HEK293 (cell line): ENCODE measurements at regions not wholly inside any gene's neighbourhood (a gene's known extent, or its start where the extent isn't known, plus 50 kb on each side); places are given as distances from the start of the nearest gene placed in this dataset.

ENCODE experiments used
- CTCF ChIA-PET: fragments of 350-600 bp; formaldehyde crosslinking; extraction: SDS; loops from one replicate; lab custom pipeline; 2021; ENCODE audit warnings: antibody characterized with exemption; lab: Yijun Ruan, JAX
- POLR2A ChIA-PET: fragments of 300-600 bp; formaldehyde crosslinking; extraction: SDS; loops from one replicate; lab custom pipeline; 2020; ENCODE audit warnings: antibody characterized with exemption, inconsistent platforms; lab: Yijun Ruan, JAX
- H3K27ac ChIP-seq: fragments of 200-500 bp; sonication (Bioruptor generic); 2 replicates; pipeline ENCODE4 v1.5.1; 2014; ENCODE audit warnings: low read depth, low read length, control low read depth, inconsistent platforms; ENCODE audit errors: extremely low read depth
- H3K36me3 ChIP-seq, 2 experiments: fragments of 200-500 bp in 1 of 2; sonication (Bioruptor generic) in 1 of 2; 1 replicate in 1 of 2; 2 replicates in 1 of 2; pipeline ENCODE4 v1.5.1; 2014 to 2017; ENCODE audit warnings: inconsistent platforms in 2 of 2, low read length in 2 of 2; ENCODE audit not compliant: control insufficient read depth in 2 of 2, insufficient read depth in 1 of 2
- H3K4me1 ChIP-seq: fragments of 200-500 bp; sonication (Bioruptor generic); 2 replicates; pipeline ENCODE4 v1.5.1; 2014; ENCODE audit warnings: mild to moderate bottlenecking, low read length, inconsistent platforms; ENCODE audit not compliant: control insufficient read depth, insufficient read depth
- H3K4me3 ChIP-seq: 2 replicates; pipeline ENCODE4 v1.5.1; 2011; ENCODE audit warnings: low read depth, mild to moderate bottlenecking, control low read depth, low read length, moderate library complexity
- H3K9me3 ChIP-seq: fragments of 200-500 bp; sonication (Bioruptor generic); 2 replicates; pipeline ENCODE4 v1.5.1; 2014; ENCODE audit warnings: low read depth, low read length, inconsistent platforms; ENCODE audit not compliant: control insufficient read depth, insufficient read depth
- ELK4 ChIP-seq: IDR thresholded peaks from 2 replicates; pipeline ENCODE4 v1.6.1; 2011; ENCODE audit warnings: mild to moderate bottlenecking, low read depth, low read length, borderline replicate concordance
- OSR2 ChIP-seq: fragments of 450-650 bp; formaldehyde crosslinking; IDR thresholded peaks from 2 replicates; pipeline ENCODE4 v1.5.1; 2016; ENCODE audit warnings: missing biosample characterization, missing genetic modification characterization
- PRDM1 ChIP-seq: fragments of 450-650 bp; formaldehyde crosslinking; IDR thresholded peaks from 2 replicates; pipeline ENCODE4; 2016; ENCODE audit warnings: missing biosample characterization, missing genetic modification characterization
- REPIN1 ChIP-seq: fragments of 450-650 bp; formaldehyde crosslinking; IDR thresholded peaks from 2 replicates; pipeline ENCODE4 v1.5.1; 2017; ENCODE audit warnings: missing biosample characterization, missing genetic modification characterization, low read depth
- ZBTB20 ChIP-seq: fragments of 450-650 bp; formaldehyde crosslinking; IDR thresholded peaks from 2 replicates; pipeline ENCODE4 v1.5.1; 2016; ENCODE audit warnings: missing biosample characterization, missing genetic modification characterization
- ZFP37 ChIP-seq: fragments of 450-650 bp; formaldehyde crosslinking; IDR thresholded peaks from 2 replicates; pipeline ENCODE4 v1.5.1; 2016; ENCODE audit warnings: missing biosample characterization, missing genetic modification characterization
- ZNF140 ChIP-seq: fragments of 450-650 bp; formaldehyde crosslinking; IDR thresholded peaks from 2 replicates; pipeline ENCODE4 v1.5.1; 2016; ENCODE audit warnings: missing biosample characterization, missing genetic modification characterization
- ZNF146 ChIP-seq: fragments of 450-650 bp; formaldehyde crosslinking; IDR thresholded peaks from 2 replicates; pipeline ENCODE4 v1.5.1; 2016; ENCODE audit warnings: missing biosample characterization, missing genetic modification characterization
- ZNF157 ChIP-seq: fragments of 450-650 bp; formaldehyde crosslinking; IDR thresholded peaks from 2 replicates; pipeline ENCODE4 v1.5.1; 2016; ENCODE audit warnings: missing biosample characterization, missing genetic modification characterization
- ZNF184 ChIP-seq: fragments of 450-650 bp; IDR thresholded peaks from 2 replicates; pipeline ENCODE4 v1.5.1; 2018; ENCODE audit warnings: missing biosample characterization, mild to moderate bottlenecking, missing genetic modification characterization
- ZNF239 ChIP-seq: fragments of 450-650 bp; formaldehyde crosslinking; IDR thresholded peaks from 2 replicates; pipeline ENCODE4 v1.5.1; 2016; ENCODE audit warnings: missing biosample characterization, missing genetic modification characterization
- ZNF366 ChIP-seq: fragments of 450-650 bp; formaldehyde crosslinking; conservative IDR thresholded peaks from 2 replicates; pipeline ENCODE4 v1.5.1; 2016; ENCODE audit warnings: missing biosample characterization, missing genetic modification characterization
- ZNF48 ChIP-seq: fragments of 450-650 bp; formaldehyde crosslinking; IDR thresholded peaks from 2 replicates; pipeline ENCODE4 v1.5.1; 2016; ENCODE audit warnings: missing biosample characterization, missing genetic modification characterization
- ZNF513 ChIP-seq: fragments of 450-650 bp; IDR thresholded peaks from 2 replicates; pipeline ENCODE4 v1.5.1; 2018; ENCODE audit warnings: missing biosample characterization, missing genetic modification characterization
- ZNF585B ChIP-seq: fragments of 450-650 bp; formaldehyde crosslinking; IDR thresholded peaks from 2 replicates; pipeline ENCODE4 v1.5.1; 2016; ENCODE audit warnings: missing biosample characterization, missing genetic modification characterization
- ZNF624 ChIP-seq: fragments of 450-650 bp; formaldehyde crosslinking; IDR thresholded peaks from 2 replicates; pipeline ENCODE4 v1.5.1; 2017; ENCODE audit warnings: missing biosample characterization, missing genetic modification characterization
- ZNF654 ChIP-seq: fragments of 450-650 bp; formaldehyde crosslinking; IDR thresholded peaks from 2 replicates; pipeline ENCODE4 v1.5.1; 2016; ENCODE audit warnings: low read depth, missing biosample characterization, missing genetic modification characterization
- ZNF704 ChIP-seq: fragments of 450-650 bp; formaldehyde crosslinking; IDR thresholded peaks from 2 replicates; pipeline ENCODE4 v1.5.1; 2016; ENCODE audit warnings: missing biosample characterization, missing genetic modification characterization

GRCh38 chr12:127393465-127393864 is 873.5 kb upstream of the TMEM132C start (continued):
- TF ChIP-seq PRDM1 (tag by site-specific recombination) = no peak
- TF ChIP-seq ZNF140 (tag by site-specific recombination) = no peak
- no peak for TF ChIP-seq ZNF48 (tag by site-specific recombination)

- no peaks in the 10 kb centered on the region for H3K9me3 ChIP-seq
- no peak for TF ChIP-seq ZNF624 (tag by site-specific recombination)
- TF ChIP-seq ZNF239 (tag by site-specific recombination) = no peak
- no peak for TF ChIP-seq ZNF585B (tag by site-specific recombination)
- no peak for TF ChIP-seq REPIN1
- TF ChIP-seq, all 188 proteins: peak for 0
- H3K36me3 ChIP-seq = no peaks in the 10 kb centered on the region
- no peaks in the 10 kb centered on the region for H3K4me1 ChIP-seq
- CTCF ChIA-PET = interaction anchor here (0.7 kb wide), 1 partner anchor 12 kb away, joined by 3 read pairs; no protein-coding TSS in a partner anchor
- POLR2A ChIA-PET = no interaction called here
- no peak overlapping the region for H3K27ac ChIP-seq
- H3K4me3 ChIP-seq = no peak overlapping the region
Measured at GRCh38 chr12:127393896-127394295, 873.1 kb upstream of the TMEM132C start.

GRCh38 chr12:127396734-127397133 is 870.2 kb upstream of the TMEM132C start:
- Histone ChIP-seq H3K36me3 (no peaks in the 10 kb centered on the region), H3K9me3 (no peaks in the 10 kb centered on the region), H3K4me1 (no peaks in the 10 kb centered on the region), H3K27ac (no peak overlapping the region), H3K4me3 (no peak overlapping the region)
- ChIA-PET CTCF (no interaction called here), POLR2A (no interaction called here)
- TF ChIP-seq ZFP37 (tag by site-specific recombination) = no peak
- no peak for TF ChIP-seq ZNF366 (tag by site-specific recombination)
- TF ChIP-seq OSR2 (tag by site-specific recombination) = no peak
- TF ChIP-seq ZBTB20 (tag by site-specific recombination) = no peak
- TF ChIP-seq ZNF513 (tag by site-specific recombination) = no peak

- Histone ChIP-seq H3K4me1 (no peaks in the 10 kb centered on the region), H3K4me3 (no peak overlapping the region), H3K9me3 (no peaks in the 10 kb centered on the region), H3K27ac (no peak overlapping the region), H3K36me3 (no peaks in the 10 kb centered on the region)
- POLR2A ChIA-PET = no interaction called here
- TF ChIP-seq ZNF146 (tag by site-specific recombination) (no peak), ELK4 (no peak), ZNF704 (no peak), ZNF157 (tag by site-specific recombination) (no peak), ZNF654 (no peak), ZNF184 (tag by site-specific recombination) (no peak)
- CTCF ChIA-PET = interaction anchor here (0.6 kb wide), 1 partner anchor 609 kb away, joined by 3 read pairs; no protein-coding TSS in a partner anchor
Measured at GRCh38 chr12:127398016-127398710, 868.8 kb upstream of the TMEM132C start.
